GM21528 (cell line): ENCODE measurements at regions not wholly inside any gene's neighbourhood (a gene's known extent, or its start where the extent isn't known, plus 50 kb on each side); places are given as distances from the start of the nearest gene placed in this dataset.

Experiments
- ATAC-seq: cut with Tn5 transposase; IDR thresholded peaks from one replicate; pipeline ENCODE4 v1.9.1; 2021; ENCODE audit warnings: mild to moderate bottlenecking, moderate library complexity; ENCODE audit not compliant: unreplicated experiment, low FRiP score

DNA sequence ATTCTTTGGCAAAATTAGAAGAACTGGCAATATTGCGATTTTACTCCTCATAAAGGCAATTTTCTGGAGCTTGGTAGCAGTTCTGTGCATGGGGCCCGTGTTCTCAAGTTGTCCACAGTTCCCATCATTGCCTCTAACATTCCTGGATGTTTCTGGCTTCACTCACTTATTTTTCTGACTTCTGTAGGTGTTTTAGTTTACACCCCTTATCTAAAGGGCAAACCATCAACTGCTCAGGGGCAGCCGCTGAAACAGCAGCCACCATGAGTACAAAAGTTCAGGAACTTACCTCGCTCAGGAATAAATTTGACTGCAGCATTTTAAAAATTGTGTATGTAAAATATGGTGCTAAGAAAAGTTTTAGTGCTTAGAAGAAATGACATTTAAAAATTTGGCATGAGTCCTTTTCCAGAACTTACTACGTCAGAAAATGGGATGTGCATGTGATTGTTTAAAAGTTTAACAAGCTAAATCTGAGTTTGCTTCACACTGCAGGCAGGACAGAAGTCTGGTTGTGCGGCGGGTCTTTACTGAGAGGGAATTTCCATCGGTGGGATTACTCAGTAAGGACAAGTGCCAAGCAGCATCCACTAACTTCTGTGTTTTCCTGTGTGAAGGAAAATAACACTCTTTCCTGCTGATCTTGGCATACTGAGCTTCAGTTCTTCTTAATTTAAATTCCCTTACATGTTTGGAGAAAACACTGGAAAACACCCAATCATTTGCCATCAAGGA, 261.7 kb downstream of the MAT2B start:
- ATAC-seq = no peak

- no peak for ATAC-seq
These were observed 265.2 kb downstream of the MAT2B start for GRCh38 chr5:163770625-163771024.

DNA sequence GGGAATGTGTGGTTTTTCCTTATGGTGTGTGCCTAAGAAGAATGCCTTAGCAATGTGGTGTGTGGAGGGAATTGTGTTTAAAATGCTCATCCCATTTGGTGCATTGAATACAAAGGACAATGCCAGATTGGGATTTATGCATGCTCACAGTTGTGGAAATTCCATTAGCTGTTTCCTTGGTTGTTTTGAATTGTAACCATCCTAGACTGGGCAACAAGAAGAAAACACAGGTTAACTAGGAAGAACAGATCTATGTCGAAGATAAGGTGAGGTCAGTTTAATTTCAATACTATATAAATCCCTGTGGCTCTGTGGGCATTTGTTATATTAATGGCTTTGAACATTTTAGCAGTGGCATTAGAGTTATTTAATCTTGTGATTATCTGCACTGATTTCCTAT, 266.8 kb downstream of the MAT2B start:
- ATAC-seq = no peak

DNA sequence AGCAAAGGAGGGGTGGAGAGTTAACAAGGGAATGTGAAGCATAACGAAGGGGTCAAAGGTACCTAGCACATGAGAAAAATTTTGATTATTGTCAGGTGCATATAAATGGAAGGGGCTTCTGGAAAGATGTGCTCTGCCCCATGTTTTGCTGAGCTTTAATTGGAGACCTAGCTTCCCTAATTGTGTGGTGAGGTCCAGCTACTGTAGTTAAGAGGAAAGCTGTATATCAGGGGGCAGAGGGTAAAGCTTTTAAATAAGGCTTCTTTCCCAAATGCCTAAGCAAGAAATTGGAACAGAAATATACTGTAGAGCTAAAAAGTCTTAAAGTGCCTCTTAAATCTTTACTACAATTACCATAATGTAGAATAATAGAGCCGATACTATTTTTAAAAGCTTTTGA, 267.2 kb downstream of the MAT2B start:
- no peak for ATAC-seq

GRCh38 chr5:163773226-163773625, 267.8 kb downstream of the MAT2B start:
- no peak for ATAC-seq

- no peak for ATAC-seq
These were observed 284.5 kb downstream of the MAT2B start for GRCh38 chr5:163789870-163790269.

DNA sequence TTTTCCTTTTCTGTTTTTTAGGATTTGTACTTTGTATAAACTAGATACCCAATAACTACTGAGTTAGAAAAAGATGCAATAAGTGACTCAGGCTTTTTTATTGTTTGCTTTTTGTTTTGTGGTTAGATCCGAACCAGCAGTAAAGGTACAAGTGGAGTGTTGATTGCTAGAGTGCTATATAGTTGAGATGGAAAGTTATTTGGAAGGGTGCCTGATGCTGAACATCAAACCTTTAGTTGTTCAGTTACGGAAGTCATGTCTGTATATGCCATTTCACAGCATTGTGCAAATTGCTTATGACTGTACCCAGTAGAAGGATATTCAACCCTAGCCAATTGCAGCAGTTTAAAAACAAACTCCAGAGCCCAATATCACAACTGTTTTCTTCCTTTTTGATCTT, 285.1 kb downstream of the MAT2B start:
- ATAC-seq = no peak

DNA sequence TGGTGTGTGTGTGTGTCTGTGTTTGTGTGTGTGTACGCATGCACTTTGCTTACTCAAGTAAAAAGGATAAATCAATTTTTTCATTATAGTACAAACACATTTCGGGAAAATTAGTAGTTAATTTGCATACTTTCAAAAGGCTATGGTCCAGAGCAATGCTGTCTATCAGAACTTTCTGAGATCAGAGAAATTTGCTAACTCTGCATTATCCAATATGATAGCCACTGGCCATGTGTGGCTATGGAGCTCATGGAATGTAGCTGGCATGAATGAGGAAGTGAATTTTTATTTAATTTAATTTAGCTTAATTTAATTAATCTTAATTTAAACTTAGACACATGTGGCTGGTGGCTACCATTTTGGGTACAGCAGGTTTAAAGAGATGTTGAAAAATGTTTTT, 289.6 kb downstream of the MAT2B start:
- no peak for ATAC-seq

DNA sequence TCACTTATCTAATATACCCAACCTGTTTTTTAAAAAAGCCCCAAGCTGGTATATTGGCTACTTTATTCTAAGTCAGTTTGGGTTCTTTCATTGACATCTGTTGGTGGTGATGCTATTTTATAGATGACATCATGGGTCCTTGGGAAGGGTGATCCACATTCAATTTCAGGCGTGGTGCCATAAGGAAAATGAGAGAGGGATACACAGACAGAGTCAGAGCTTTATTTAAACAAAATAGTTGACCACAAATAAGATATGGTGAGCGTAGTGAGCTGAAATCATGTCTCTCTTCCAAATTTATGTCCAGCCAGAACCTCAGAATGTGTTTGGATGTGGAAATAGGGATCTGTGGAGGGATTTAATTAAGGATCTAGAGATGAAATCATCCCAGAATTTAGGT, 302.4 kb downstream of the MAT2B start:
- ATAC-seq = no peak

- no peak for ATAC-seq
These were observed 304.1 kb downstream of the MAT2B start for GRCh38 chr5:163809473-163809872.

DNA sequence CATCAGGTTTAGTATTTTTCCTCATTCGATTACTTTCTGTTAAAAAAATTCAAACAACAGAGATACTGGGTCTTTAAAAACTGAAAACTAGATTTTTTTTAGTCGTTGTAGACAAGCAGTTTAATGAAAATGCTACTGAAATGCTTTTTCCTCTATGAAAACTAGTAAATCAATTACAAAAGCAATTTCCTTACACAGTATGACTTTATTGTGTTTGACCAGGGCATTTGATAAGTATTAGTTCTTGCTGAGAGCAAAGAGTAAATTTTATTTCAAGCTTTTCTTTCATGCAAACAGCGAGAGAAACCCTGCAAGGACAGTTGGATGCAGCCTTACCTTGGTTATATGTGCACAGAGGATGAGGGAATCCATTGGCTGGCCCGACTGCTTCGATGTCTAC, 308.5 kb downstream of the MAT2B start:
- no peak for ATAC-seq

DNA sequence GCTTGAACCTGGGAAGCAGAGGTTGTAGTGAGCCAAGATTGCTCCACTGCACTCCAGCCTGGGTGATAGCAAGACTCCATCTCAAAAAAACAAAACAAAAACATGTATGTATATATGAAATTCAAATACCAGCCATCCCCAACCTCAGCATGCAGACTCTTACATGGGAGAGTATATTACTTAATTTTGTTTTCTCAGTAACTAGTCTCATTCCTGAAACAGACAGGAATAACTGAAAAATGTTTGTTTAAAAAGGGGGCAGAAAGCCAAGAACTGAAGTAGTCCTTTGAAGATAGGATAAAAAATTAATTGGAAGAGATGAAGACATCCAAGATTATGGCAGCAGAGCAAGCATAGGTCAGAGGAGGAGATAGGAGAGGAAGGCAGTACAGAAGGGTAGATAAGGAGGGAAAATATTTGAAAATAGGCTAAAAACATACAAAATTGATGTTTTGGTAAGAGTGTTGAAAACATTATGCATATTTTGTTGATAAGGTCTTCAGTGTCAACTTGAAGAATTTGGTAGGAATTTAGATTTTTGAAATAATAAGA, 309.9 kb downstream of the MAT2B start:
- no peak for ATAC-seq

- ATAC-seq = no peak
These were observed 315.7 kb downstream of the MAT2B start for GRCh38 chr5:163821142-163821541.

DNA sequence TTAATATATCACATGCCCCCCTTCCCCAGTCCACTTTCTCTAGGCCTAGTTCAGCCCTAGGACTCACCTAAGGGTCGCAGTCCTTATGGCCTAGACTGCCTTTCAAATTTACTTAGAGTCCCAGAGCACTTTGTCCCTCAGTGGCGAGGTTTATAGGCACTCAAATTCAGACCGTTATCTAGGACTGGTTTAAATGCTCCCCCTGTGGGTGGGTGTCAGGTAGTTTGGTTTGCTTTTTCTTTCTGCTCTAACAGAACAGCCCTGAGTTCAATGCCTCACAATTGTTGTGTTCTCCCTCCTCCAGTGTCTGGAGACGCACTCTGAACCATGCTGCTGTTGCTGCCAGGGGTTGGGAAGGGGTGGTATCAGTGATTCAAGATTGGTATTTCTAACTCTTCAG, 317.1 kb downstream of the MAT2B start:
- ATAC-seq = no peak

- no peak for ATAC-seq
These were observed 320.2 kb downstream of the MAT2B start for GRCh38 chr5:163825661-163826060.

DNA sequence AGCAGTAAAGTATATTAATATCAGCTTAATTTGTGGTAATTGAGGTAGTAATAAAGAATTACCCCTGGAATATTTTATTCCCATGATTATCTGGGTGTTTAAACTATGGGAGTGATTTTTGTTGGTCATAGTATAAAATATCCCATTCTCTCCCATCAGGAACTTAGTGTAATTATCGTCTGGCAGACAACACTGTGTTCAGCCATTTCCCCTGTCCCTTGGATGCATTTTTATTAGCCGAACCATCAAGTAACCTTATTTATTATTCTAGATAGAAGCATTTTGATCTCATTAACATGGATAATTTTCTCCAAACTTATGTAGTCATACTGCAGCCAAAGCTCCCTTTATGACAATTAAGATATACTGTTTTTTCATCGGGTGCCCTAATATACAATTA, 320.8 kb downstream of the MAT2B start:
- no peak for ATAC-seq

DNA sequence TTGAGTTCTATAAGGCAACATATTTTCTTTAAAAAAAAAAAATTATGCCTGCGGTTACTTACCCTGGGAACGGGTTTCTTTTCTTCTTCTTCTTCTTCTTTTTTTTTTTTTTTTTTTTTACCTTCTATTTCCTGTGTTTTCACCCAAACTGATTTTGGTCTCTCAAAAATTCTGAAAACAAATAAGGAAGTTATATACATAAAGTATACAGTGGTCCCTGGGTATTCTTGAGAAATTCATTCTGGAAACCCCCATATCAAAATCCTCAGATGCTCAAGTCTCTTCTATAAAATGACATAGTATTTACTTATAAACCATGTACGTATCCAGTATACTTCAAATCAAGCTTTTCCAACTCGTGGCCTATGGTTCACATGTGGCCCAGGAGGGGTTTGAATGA, 326.7 kb downstream of the MAT2B start:
- ATAC-seq = no peak

DNA sequence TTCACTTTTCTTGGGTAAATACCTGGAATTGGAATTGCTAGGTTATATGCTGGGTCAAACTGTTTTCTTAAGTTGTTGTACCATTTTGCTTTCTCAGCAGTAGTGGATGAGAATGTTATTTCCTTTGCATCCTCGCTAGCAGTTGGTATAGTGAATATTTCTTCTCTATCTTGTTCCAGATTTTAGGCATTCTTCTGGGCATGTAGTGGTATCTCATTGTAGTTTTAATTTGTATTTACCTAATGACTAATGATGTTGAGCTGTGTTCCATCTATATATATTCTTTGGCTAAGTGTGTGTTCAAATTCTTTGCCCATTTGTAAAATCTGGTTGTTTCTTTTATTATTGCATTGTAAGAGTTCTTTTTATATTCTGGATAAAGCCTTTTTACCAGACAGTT, 333.3 kb downstream of the MAT2B start:
- no peak for ATAC-seq

- ATAC-seq = no peak
These were observed 341.1 kb downstream of the MAT2B start for GRCh38 chr5:163846512-163846911.

DNA sequence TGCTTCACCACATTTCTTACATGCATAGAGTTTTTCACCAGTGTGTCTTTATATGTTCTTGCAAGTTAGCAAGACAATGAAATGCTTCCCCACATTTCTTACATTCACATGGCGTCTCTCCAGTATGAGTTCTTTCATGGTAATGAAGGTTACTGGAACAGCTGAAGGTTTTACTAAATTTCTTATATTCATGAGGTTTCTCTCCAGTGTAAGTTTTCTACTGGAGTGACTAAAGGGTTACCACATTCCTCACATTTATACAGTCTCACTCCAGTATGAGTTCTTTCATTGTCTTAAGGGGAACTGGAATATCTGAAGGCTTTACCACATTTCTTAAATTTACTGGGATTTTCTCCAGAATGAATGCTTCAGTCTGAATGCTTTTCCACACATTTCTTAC, 350.3 kb downstream of the MAT2B start:
- no peak for ATAC-seq

- no peak for ATAC-seq
These were observed 356.3 kb downstream of the MAT2B start for GRCh38 chr5:163861670-163862069.

DNA sequence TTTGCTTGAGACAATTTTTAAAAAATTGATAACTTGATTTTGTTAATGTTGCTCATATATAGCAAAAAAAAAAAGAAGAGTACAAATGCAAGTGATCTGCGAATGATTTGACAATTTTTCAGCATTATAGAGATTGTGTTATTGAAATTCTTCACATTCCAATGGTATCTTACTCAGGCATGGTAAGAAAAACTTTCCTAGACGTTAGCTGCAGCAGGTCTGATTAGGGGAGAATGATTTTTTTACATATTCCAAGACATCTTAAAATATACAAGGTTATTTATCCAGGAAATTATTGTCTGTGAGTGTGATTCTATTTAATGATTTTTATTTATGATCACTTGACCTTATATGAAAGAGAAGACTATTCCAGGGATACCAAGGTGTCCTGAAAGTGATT, 361.9 kb downstream of the MAT2B start:
- ATAC-seq = no peak

DNA sequence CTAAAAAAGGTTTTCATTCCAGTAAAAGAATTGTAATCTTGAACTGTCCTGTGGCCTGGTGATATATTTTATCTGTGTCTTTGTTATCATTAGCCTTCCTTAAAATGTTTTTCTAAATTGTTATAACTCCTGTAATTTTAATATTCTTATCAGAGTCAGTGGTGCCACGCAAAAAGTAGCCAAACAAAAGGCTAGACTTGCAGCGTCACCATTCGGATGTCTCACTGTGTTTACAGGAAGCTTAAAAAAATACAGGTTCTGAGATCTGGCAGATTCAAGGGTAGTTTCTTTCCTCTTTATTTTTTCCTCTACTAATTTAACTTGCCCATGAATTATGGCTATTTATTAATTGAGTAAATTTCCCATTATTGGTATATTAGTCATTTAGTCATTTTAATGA, 362.3 kb downstream of the MAT2B start:
- no peak for ATAC-seq
